GM12878 (cell line): ENCODE measurements at regions not wholly inside any gene's neighbourhood (a gene's known extent, or its start where the extent isn't known, plus 50 kb on each side); places are given as distances from the start of the nearest gene placed in this dataset.

ENCODE experiments used
- ATAC-seq: fragments of 200-7000 bp; cut with Tn5 transposase; 3 replicates; pipeline ENCODE4 v1.9.1; 2020; ENCODE audit warnings: mild to moderate bottlenecking, moderate library complexity
- BruUV-seq: library from RNA; stranded (reverse); fragments of 400-500 nt; replicated peaks from 2 replicates; lab custom pipeline; 2021; lab: Mats Ljungman, UMichigan
- CTCF ChIA-PET: fragments of 300-600 bp; sonication (Branson Sonifier 250); formaldehyde crosslinking; extraction: SDS; loops from one replicate; lab custom pipeline; 2021; ENCODE audit warnings: inconsistent platforms; lab: Yijun Ruan, JAX
- POLR2A ChIA-PET: fragments of 350-600 bp; formaldehyde crosslinking; extraction: SDS; loops from one replicate; lab custom pipeline; 2021; ENCODE audit warnings: inconsistent platforms; lab: Charles Lee
- RAD21 ChIA-PET: fragments of 300-600 bp; sonication (Branson Sonifier 250); formaldehyde crosslinking; loops from one replicate; lab custom pipeline; 2023; ENCODE audit warnings: antibody characterized with exemption; ENCODE audit not compliant: unreplicated experiment; lab: Charles Lee
- SMC1A ChIA-PET: fragments of 300-600 bp; sonication (Branson Sonifier 250); formaldehyde crosslinking; loops from one replicate; lab custom pipeline; 2023; ENCODE audit not compliant: unreplicated experiment, uncharacterized antibody; lab: Charles Lee
- DNase-seq: peaks from one replicate; pipeline ENCODE4 v3.0.0-alpha.2; 2011; ENCODE audit warnings: low read depth, low spot score
- FAIRE-seq: peaks from 3 replicates; lab custom pipeline; 2011; peaks lifted over from hg19 to GRCh38; lab: Jason Lieb, UNC
- H2AFZ ChIP-seq: 2 replicates; pipeline ENCODE4 v1.6.0; 2011; ENCODE audit warnings: low read depth, low read length, control low read depth; ENCODE audit not compliant: control insufficient read depth
- H3K27ac ChIP-seq: 2 replicates; pipeline ENCODE4 v1.5.1; 2011; ENCODE audit warnings: control low read depth; ENCODE audit not compliant: control insufficient read depth, insufficient read depth
- H3K27me3 ChIP-seq, 2 experiments: replicated peaks in 1 of 2; 2 replicates each; pipeline versions ENCODE4 v1.6.0 to v1.6.1; 2011; ENCODE audit warnings: low read length in 1 of 2; ENCODE audit not compliant: control insufficient read depth in 2 of 2, insufficient read depth in 2 of 2
- H3K36me3 ChIP-seq, 2 experiments: 2 replicates each; pipeline ENCODE4 v1.5.1; 2011; ENCODE audit warnings: low read length in 1 of 2; ENCODE audit not compliant: control insufficient read depth in 2 of 2, insufficient read depth in 2 of 2
- H3K4me1 ChIP-seq: 2 replicates; pipeline ENCODE4 v1.6.1; 2011; ENCODE audit warnings: mild to moderate bottlenecking, low read length, moderate library complexity, mixed read lengths; ENCODE audit not compliant: control insufficient read depth, insufficient read depth
- H3K4me2 ChIP-seq: 2 replicates; pipeline ENCODE4 v1.6.0; 2011; ENCODE audit warnings: control low read depth; ENCODE audit not compliant: control insufficient read depth, insufficient read depth
- H3K4me3 ChIP-seq: fragments of 200-600 bp; sonication (generic); 2 replicates; pipeline ENCODE4 v1.5.1; 2016
- H3K79me2 ChIP-seq: 2 replicates; pipeline ENCODE4 v1.6.0; 2011; ENCODE audit warnings: low read length; ENCODE audit not compliant: control insufficient read depth, insufficient read depth
- H3K9ac ChIP-seq: 2 replicates; pipeline ENCODE4 v1.8.0; 2011; ENCODE audit warnings: low read length, control low read depth, mixed read lengths; ENCODE audit not compliant: control insufficient read depth, insufficient read depth
- H3K9me3 ChIP-seq: replicated peaks from 3 replicates; pipeline ENCODE4 v1.5.1; 2011; ENCODE audit warnings: mild to moderate bottlenecking, low read length; ENCODE audit not compliant: control insufficient read depth, insufficient read depth
- H4K20me1 ChIP-seq: 2 replicates; pipeline ENCODE4 v1.6.0; 2011; ENCODE audit not compliant: control insufficient read depth, insufficient read depth
- ATF7 ChIP-seq: fragments of 450-650 bp; IDR thresholded peaks from 2 replicates; pipeline ENCODE4 v1.6.1; 2016; ENCODE audit warnings: low read depth, mild to moderate bottlenecking
- CBFB ChIP-seq: IDR thresholded peaks from 2 replicates; pipeline ENCODE4 v1.6.1; 2016; ENCODE audit warnings: antibody characterized with exemption, low read depth
- E4F1 ChIP-seq: fragments of 450-650 bp; IDR thresholded peaks from 2 replicates; pipeline ENCODE4 v1.6.1; 2018; ENCODE audit warnings: borderline replicate concordance, mild to moderate bottlenecking; ENCODE audit not compliant: partially characterized antibody
- EGR1 ChIP-seq, 2 experiments: IDR thresholded peaks; 1 replicate in 1 of 2; 2 replicates in 1 of 2; pipeline ENCODE4 v1.6.1; 2011 to 2012; ENCODE audit warnings: low read depth in 2 of 2, low read length in 2 of 2, borderline replicate concordance in 1 of 2, mild to moderate bottlenecking in 1 of 2, moderate library complexity in 1 of 2
- ETV6 ChIP-seq, 2 experiments: fragments of 450-650 bp in 1 of 2; IDR thresholded peaks in 1 of 2; conservative IDR thresholded peaks in 1 of 2; 2 replicates each; pipeline ENCODE4 v1.6.1; 2014; ENCODE audit warnings: antibody characterized with exemption in 1 of 2, borderline replicate concordance in 1 of 2, low read depth in 1 of 2, mild to moderate bottlenecking in 1 of 2, moderate library complexity in 1 of 2
- EZH2 ChIP-seq: IDR thresholded peaks from 2 replicates; pipeline ENCODE4 v1.6.1; 2012; ENCODE audit warnings: low read depth, mild to moderate bottlenecking, control low read depth, inconsistent platforms, low read length, borderline replicate concordance; ENCODE audit not compliant: control insufficient read depth
- GABPA ChIP-seq: IDR thresholded peaks from 2 replicates; pipeline ENCODE4 v1.6.1; 2014; ENCODE audit warnings: antibody characterized with exemption, low read depth, mild to moderate bottlenecking, inconsistent platforms
- IRF4 ChIP-seq: IDR thresholded peaks from 2 replicates; pipeline ENCODE4 v1.6.1; 2011; ENCODE audit warnings: low read depth, low read length
- JUNB ChIP-seq: IDR thresholded peaks from 2 replicates; pipeline ENCODE4 v1.6.1; 2016; ENCODE audit warnings: antibody characterized with exemption, mild to moderate bottlenecking
- NFIC ChIP-seq: IDR thresholded peaks from 2 replicates; pipeline ENCODE4 v1.6.1; 2012; ENCODE audit warnings: low read depth, mild to moderate bottlenecking, inconsistent platforms, low read length, moderate library complexity
- POLR2AphosphoS5 ChIP-seq: IDR thresholded peaks from 2 replicates; pipeline ENCODE4 v1.6.1; 2011; ENCODE audit warnings: mild to moderate bottlenecking, low read length, inconsistent platforms
- SPI1 ChIP-seq: IDR thresholded peaks from 2 replicates; pipeline ENCODE4 v1.6.1; 2011; ENCODE audit warnings: low read depth, mild to moderate bottlenecking, low read length, moderate library complexity, borderline replicate concordance; ENCODE audit not compliant: insufficient read depth
- SREBF1 ChIP-seq: IDR thresholded peaks from 2 replicates; pipeline ENCODE4 v1.6.1; 2012; ENCODE audit warnings: mild to moderate bottlenecking, low read length
- SUPT20H ChIP-seq: IDR thresholded peaks from 2 replicates; pipeline ENCODE4 v1.6.1; 2011; ENCODE audit warnings: low read depth, mild to moderate bottlenecking, low read length, moderate library complexity, borderline replicate concordance; ENCODE audit not compliant: control insufficient read depth
- SUZ12 ChIP-seq: fragments of 200-600 bp; sonication (generic); IDR thresholded peaks from one replicate; pipeline ENCODE4 v1.6.1; 2018; ENCODE audit warnings: antibody characterized with exemption, mild to moderate bottlenecking; ENCODE audit not compliant: unreplicated experiment
- TAF1 ChIP-seq: IDR thresholded peaks from 2 replicates; pipeline ENCODE4 v1.6.1; 2011; ENCODE audit warnings: mild to moderate bottlenecking, low read depth, low read length, borderline replicate concordance
- ZNF622 ChIP-seq: fragments of 450-650 bp; IDR thresholded peaks from 2 replicates; pipeline ENCODE4 v1.6.1; 2017; ENCODE audit warnings: mild to moderate bottlenecking, inconsistent platforms
- ZZZ3 ChIP-seq: IDR thresholded peaks from 2 replicates; pipeline ENCODE4 v1.6.1; 2011; ENCODE audit warnings: low read depth; ENCODE audit not compliant: control insufficient read depth, insufficient read length
- WGBS: methylation state at CpG from one replicate; pipeline ENCODE4 v1.1.6; 2016; ENCODE audit warnings: low lambda C conversion rate; ENCODE audit not compliant: insufficient replicate concordance, insufficient coverage; ENCODE audit errors: missing lambda C conversion rate; 5-methylcytosine and 5-hydroxymethylcytosine counted together
- in situ Hi-C: fragments of 300-500 bp; cut with MboI; formaldehyde crosslinking; loops from 9 replicates; pipeline ENCODE4 v1.14.3; 2018; ENCODE audit warnings: mixed read lengths
- intact Hi-C: fragments of 100-400 bp; cut with micrococcal nuclease; formaldehyde crosslinking; loops from one replicate; pipeline ENCODE4 v1.14.2; 2022; ENCODE audit not compliant: unreplicated experiment
- TF ChIP-seq, protein P1 (sequence below): IDR thresholded peaks from 2 replicates; pipeline ENCODE4 v1.6.1; 2011; ENCODE audit warnings: borderline replicate concordance, low read depth, mild to moderate bottlenecking, moderate library complexity, mixed read lengths, low read length; ENCODE audit not compliant: insufficient read depth; ENCODE audit errors: extremely low read length

GRCh38 chr14:26849514-26849913 is 251.7 kb upstream of the NOVA1 start:
- no peak overlapping the region for H3K4me2 ChIP-seq
- no TSS peak for BruUV-seq
- no peak for FAIRE-seq
- H3K36me3 ChIP-seq = no peaks in the 10 kb centered on the region
- RAD21 ChIA-PET = no interaction called here
- ATAC-seq = no peak
- no peak overlapping the region for H3K27ac ChIP-seq
- no peaks in the 10 kb centered on the region for H3K9me3 ChIP-seq
- POLR2A ChIA-PET = no interaction called here
- H3K79me2 ChIP-seq = no peaks in the 10 kb centered on the region
- intact Hi-C loops = no loop called here
- H2AFZ ChIP-seq = no peak overlapping the region
- DNase-seq = no peak
- 39% methylated on average over 4 of the region's 4 CpGs for WGBS
- no peak overlapping the region for H3K9ac ChIP-seq
- H3K4me3 ChIP-seq = no peak overlapping the region
- H3K27me3 ChIP-seq = no peaks in the 10 kb centered on the region
- in situ Hi-C loops = no loop called here
- no peaks in the 10 kb centered on the region for H4K20me1 ChIP-seq
- TF ChIP-seq EZH2 (no peak), EGR1 (IDR thresholded peaks at IDR 0.05; ENCODE audit: borderline replicate concordance in 1 of 2, low read depth in 2 of 2, low read length in 2 of 2) (no peak), E4F1 (no peak), POLR2AphosphoS5 (no peak), ETV6 (conservative IDR thresholded peaks at IDR 0.05 in 1 of 2, IDR thresholded peaks at IDR 0.05 in 1 of 2; ENCODE audit: borderline replicate concordance in 1 of 2, low read depth in 1 of 2) (no peak), ATF7 (no peak), SUPT20H (no peak), GABPA (no peak), CBFB (no peak), IRF4 (no peak), JUNB (no peak), SREBF1 (no peak), NFIC (no peak), SUZ12 (no peak), SPI1 (no peak), ZNF622 (no peak), TAF1 (no peak), ZZZ3 (no peak)
- TF ChIP-seq, protein P1, sequence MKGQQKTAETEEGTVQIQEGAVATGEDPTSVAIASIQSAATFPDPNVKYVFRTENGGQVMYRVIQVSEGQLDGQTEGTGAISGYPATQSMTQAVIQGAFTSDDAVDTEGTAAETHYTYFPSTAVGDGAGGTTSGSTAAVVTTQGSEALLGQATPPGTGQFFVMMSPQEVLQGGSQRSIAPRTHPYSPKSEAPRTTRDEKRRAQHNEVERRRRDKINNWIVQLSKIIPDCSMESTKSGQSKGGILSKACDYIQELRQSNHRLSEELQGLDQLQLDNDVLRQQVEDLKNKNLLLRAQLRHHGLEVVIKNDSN = no peak
- H3K4me1 ChIP-seq = no peaks in the 10 kb centered on the region
- SMC1A ChIA-PET = no interaction called here
- CTCF ChIA-PET = no interaction called here
